Tongue (tissue), 1 donor: ENCODE measurements at regions not wholly inside any gene's neighbourhood (a gene's known extent, or its start where the extent isn't known, plus 50 kb on each side); places are given as distances from the start of the nearest gene placed in this dataset.
"Not testable (repeated sequence)": the region's sequence is repeated elsewhere in the genome, so short reads cannot be mapped to it uniquely, and the experiment has no call there.

Source experiments
- DNase-seq: peaks from one replicate; pipeline ENCODE4 v3.0.0-alpha.2; 2015

GRCh38 chr21:26331205-26331980, 160.8 kb upstream of the APP start:
- DNase-seq, result no peak

GRCh38 chr21:26320596-26320995, 150.0 kb upstream of the APP start:
- peak; percentile 77 for DNase-seq

GRCh38 chr21:26307640-26308039, 137.1 kb upstream of the APP start:
- no peak for DNase-seq

GRCh38 chr21:26297851-26298250, 127.3 kb upstream of the APP start:
- DNase-seq, result no peak

- DNase-seq, result no peak
Observed at GRCh38 chr21:26293141-26293946, 122.8 kb upstream of the APP start.

GRCh38 chr21:26288026-26288425, 117.5 kb upstream of the APP start:
- no peak for DNase-seq

- peak; percentile 11 for DNase-seq
Observed at GRCh38 chr21:26284531-26284930, 114.0 kb upstream of the APP start.

- no peak for DNase-seq
Observed at GRCh38 chr21:26282058-26282457, 111.5 kb upstream of the APP start.

GRCh38 chr21:26281506-26281905, 110.9 kb upstream of the APP start:
- DNase-seq, result no peak

- peak; percentile 90 for DNase-seq
Observed at GRCh38 chr21:26280775-26281174, 110.2 kb upstream of the APP start.

GRCh38 chr21:26280148-26280547, 109.6 kb upstream of the APP start:
- DNase-seq, result no peak

GRCh38 chr21:26275801-26276200, 105.2 kb upstream of the APP start:
- no peak for DNase-seq

GRCh38 chr21:26273686-26274313, 103.2 kb upstream of the APP start:
- no peak for DNase-seq

- DNase-seq, result no peak
Observed at GRCh38 chr21:26267389-26267788, 96.8 kb upstream of the APP start.

GRCh38 chr21:26246073-26246472, 75.5 kb upstream of the APP start:
- no peak for DNase-seq

GRCh38 chr21:26245428-26245827, 74.9 kb upstream of the APP start:
- DNase-seq, result no peak

GRCh38 chr21:26238646-26239045, 68.1 kb upstream of the APP start:
- no peak for DNase-seq

GRCh38 chr21:26236281-26236680, 65.7 kb upstream of the APP start:
- DNase-seq, result no peak

GRCh38 chr21:26233297-26233696, 62.7 kb upstream of the APP start:
- not testable (repeated sequence) for DNase-seq

- DNase-seq, result not testable (repeated sequence)
Observed at GRCh38 chr21:26232491-26232890, 61.9 kb upstream of the APP start.

GRCh38 chr21:26227130-26227529, 56.6 kb upstream of the APP start:
- DNase-seq, result no peak

GRCh38 chr21:26226724-26227123, 56.2 kb upstream of the APP start:
- no peak for DNase-seq

- no peak for DNase-seq
Observed at GRCh38 chr21:26225046-26225445, 54.5 kb upstream of the APP start.
